Fibroblast of villous mesenchyme (primary cell): ENCODE measurements at regions not wholly inside any gene's neighbourhood (a gene's known extent, or its start where the extent isn't known, plus 50 kb on each side); places are given as distances from the start of the nearest gene placed in this dataset.
A peak's percentile ranks its signal among the peaks of the same experiment; 100 is the strongest.

Experiments
- DNase-seq: peaks from one replicate; pipeline ENCODE4 v3.0.0-alpha.2; 2010; ENCODE audit warnings: low read depth
- H3K4me3 ChIP-seq: 2 replicates; pipeline ENCODE4 v1.5.1; 2011; ENCODE audit warnings: low read depth, mild to moderate bottlenecking, low read length
- CTCF ChIP-seq: IDR thresholded peaks from 2 replicates; pipeline ENCODE4 v1.5.1; 2012; ENCODE audit warnings: low read depth, mild to moderate bottlenecking, low read length; ENCODE audit not compliant: insufficient read depth

GRCh38 chr9:81492710-81493447 lies 196.5 kb downstream of the TLE1 start:
- TF ChIP-seq CTCF, result no peak
- H3K4me3 ChIP-seq, result no peak overlapping the region
- peak; percentile 92 for DNase-seq

- TF ChIP-seq CTCF, result no peak
- DNase-seq, result peak; percentile 29
- no peak overlapping the region for H3K4me3 ChIP-seq
These were observed 198.6 kb downstream of the TLE1 start for GRCh38 chr9:81490605-81491331.

GRCh38 chr9:81489046-81489445 lies 200.3 kb downstream of the TLE1 start:
- peak; percentile 58 for DNase-seq
- H3K4me3 ChIP-seq, result no peak overlapping the region
- TF ChIP-seq CTCF, result no peak

- no peak for TF ChIP-seq CTCF
- H3K4me3 ChIP-seq, result no peak overlapping the region
- no peak for DNase-seq
These were observed 208.3 kb downstream of the TLE1 start for GRCh38 chr9:81480828-81481604.

GRCh38 chr9:81479573-81479972 lies 209.8 kb downstream of the TLE1 start:
- TF ChIP-seq CTCF, result no peak
- DNase-seq, result no peak
- no peak overlapping the region for H3K4me3 ChIP-seq

- H3K4me3 ChIP-seq, result no peak overlapping the region
- DNase-seq, result no peak
- no peak for TF ChIP-seq CTCF
These were observed 211.7 kb downstream of the TLE1 start for GRCh38 chr9:81477669-81478068.
